ENCODE measurements at regions not wholly inside any gene's neighbourhood (a gene's known extent, or its start where the extent isn't known, plus 50 kb on each side); places are given as distances from the start of the nearest gene placed in this dataset.

DNA sequence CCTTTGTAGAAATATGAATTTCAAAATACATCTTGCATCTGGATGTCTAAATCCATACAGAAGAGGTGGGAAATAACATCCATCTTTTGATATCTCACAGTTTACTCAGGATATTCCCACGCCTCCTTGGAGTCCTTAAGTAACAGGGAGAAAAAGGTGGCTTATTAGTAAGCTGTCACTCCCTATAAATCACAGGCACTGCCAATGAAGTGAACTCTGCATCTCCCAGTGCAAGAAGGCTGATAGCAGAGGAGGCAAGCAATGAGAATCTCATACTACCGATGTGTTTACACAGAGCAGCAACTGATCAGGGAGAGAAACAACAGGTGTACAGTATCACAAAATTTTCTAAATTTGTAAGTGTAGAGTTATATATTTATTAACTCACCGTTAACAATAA lies 551.8 kb downstream of the NXPH1 start:
- no peak overlapping the region for H3K27ac ChIP-seq
- H3K27me3 ChIP-seq, result no peaks in the 10 kb centered on the region
- no peak overlapping the region for H3K4me3 ChIP-seq
- no peaks in the 10 kb centered on the region for H3K36me3 ChIP-seq
- no peaks in the 10 kb centered on the region for H3K9me3 ChIP-seq
- TF ChIP-seq POLR2AphosphoS5 (IDR thresholded peaks at IDR 0.05) (no peak), CTCF (IDR thresholded peaks at IDR 0.05) (no peak), POLR2A (IDR thresholded peaks at IDR 0.05) (no peak), EP300 (IDR thresholded peaks at IDR 0.05) (no peak)
- WGBS, 2 donors (ENCODE audit: low coverage in 1 of 2), result 26 to 35% methylated on average over 3 of the region's 3 CpGs
- H3K4me1 ChIP-seq, result no peaks in the 10 kb centered on the region
- no peak for ATAC-seq

DNA sequence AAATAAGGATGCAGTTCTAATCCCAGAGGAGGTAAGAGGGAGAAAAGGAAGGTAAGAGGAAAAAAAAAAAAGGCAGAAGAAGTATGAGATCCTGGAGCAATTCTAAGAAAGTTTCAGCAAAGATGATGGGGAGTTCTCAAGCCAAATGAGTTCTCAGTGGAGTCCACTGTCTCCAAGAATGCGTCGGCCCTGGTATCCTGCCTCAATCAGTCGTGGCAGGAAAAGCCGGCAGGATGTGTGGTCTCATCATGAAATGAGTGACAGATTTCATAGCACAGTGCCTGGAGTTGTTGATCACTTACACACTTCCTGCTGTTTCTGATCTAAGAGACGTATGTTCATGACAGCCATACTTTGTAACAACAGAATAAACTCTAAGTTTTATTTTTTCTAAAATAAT lies 554.9 kb downstream of the NXPH1 start:
- 34 to 56% methylated on average over 3 to 5 of the region's 5 CpGs for WGBS, 2 donors (ENCODE audit: low coverage in 1 of 2)
- no peak for ATAC-seq
- TF ChIP-seq POLR2A (IDR thresholded peaks at IDR 0.05), result no peak
- no peak for TF ChIP-seq POLR2AphosphoS5 (IDR thresholded peaks at IDR 0.05)

GRCh38 chr7:8991159-8991558 lies 557.8 kb downstream of the NXPH1 start:
- Histone ChIP-seq H3K4me3 (no peak overlapping the region), H3K36me3 (no peaks in the 10 kb centered on the region), H3K27me3 (no peaks in the 10 kb centered on the region), H3K4me1 (no peaks in the 10 kb centered on the region), H3K27ac (no peak overlapping the region), H3K9me3 (no peaks in the 10 kb centered on the region)
- no peak for ATAC-seq
- 75 to 83% methylated on average over 2 of the region's 2 CpGs for WGBS, 2 donors (ENCODE audit: low coverage in 1 of 2)
- no peak for TF ChIP-seq CTCF (IDR thresholded peaks at IDR 0.05)
- no peak for TF ChIP-seq EP300 (IDR thresholded peaks at IDR 0.05)
- TF ChIP-seq POLR2A (IDR thresholded peaks at IDR 0.05), result no peak
- TF ChIP-seq POLR2AphosphoS5 (IDR thresholded peaks at IDR 0.05), result no peak

More for the DNA sequence above, 554.9 kb downstream of the NXPH1 start:
- H3K27me3 ChIP-seq, result no peaks in the 10 kb centered on the region
- no peaks in the 10 kb centered on the region for H3K4me1 ChIP-seq
- H3K36me3 ChIP-seq, result no peaks in the 10 kb centered on the region
- H3K27ac ChIP-seq, result no peak overlapping the region
- no peak overlapping the region for H3K4me3 ChIP-seq
- H3K9me3 ChIP-seq, result no peaks in the 10 kb centered on the region

DNA sequence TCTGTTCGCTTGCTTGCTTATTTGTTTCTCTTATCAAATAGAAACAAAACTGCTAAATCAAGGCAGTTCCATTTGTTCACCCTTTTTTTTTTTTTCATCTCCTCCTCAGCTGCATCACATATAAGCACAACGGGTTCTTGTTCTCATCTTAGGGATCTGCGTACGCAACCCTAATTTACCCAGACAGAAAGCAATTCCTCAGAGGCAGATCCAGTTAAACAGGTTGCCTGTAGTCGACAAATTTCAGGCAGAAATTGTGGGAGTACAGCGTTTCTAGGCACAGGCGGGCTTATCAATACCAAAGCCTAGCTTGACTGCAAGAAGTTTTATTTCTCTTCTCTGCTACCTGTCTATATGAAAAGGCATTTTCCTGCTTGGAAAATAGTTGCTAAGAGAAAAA lies 565.4 kb downstream of the NXPH1 start:
- H3K27ac ChIP-seq, result no peak overlapping the region
- WGBS, 2 donors (ENCODE audit: low coverage in 1 of 2), result 68 to 71% methylated on average over 3 to 7 of the region's 7 CpGs
- no peak for ATAC-seq
- no peak overlapping the region for H3K4me3 ChIP-seq
- no peaks in the 10 kb centered on the region for H3K4me1 ChIP-seq
- no peaks in the 10 kb centered on the region for H3K9me3 ChIP-seq
- no peaks in the 10 kb centered on the region for H3K36me3 ChIP-seq
- TF ChIP-seq POLR2A (IDR thresholded peaks at IDR 0.05) (no peak), POLR2AphosphoS5 (IDR thresholded peaks at IDR 0.05) (no peak), EP300 (IDR thresholded peaks at IDR 0.05) (no peak)
- H3K27me3 ChIP-seq, result no peaks in the 10 kb centered on the region

DNA sequence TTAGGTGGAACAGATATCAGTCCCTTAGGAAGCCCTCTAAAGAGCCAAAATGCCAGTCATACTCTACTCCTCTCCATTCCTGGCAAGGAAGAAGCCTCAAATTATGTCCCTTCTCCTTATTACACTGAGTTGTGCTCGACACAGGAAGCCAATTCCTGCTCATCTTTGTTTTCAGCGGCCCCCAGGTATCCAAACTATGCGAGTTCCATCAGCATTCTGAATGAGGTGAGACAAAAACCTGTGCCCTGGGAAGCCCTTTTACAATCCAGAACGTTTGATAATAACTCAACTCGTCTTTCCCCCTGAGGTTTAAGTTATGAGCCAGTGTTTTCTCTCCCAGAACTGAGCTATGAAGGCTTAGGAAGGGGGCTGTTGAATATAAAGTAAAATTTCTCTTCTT lies 580.5 kb downstream of the NXPH1 start:
- no peak for ATAC-seq
- Histone ChIP-seq H3K4me1 (no peaks in the 10 kb centered on the region), H3K9me3 (no peaks in the 10 kb centered on the region), H3K27me3 (no peaks in the 10 kb centered on the region), H3K27ac (no peak overlapping the region), H3K4me3 (no peak overlapping the region), H3K36me3 (no peaks in the 10 kb centered on the region)
- WGBS, 2 donors (ENCODE audit: low coverage in 1 of 2), result 26% methylated on average over 5 of the region's 5 CpGs; no CpG with 5 or more reads in 1 of the 2 donors
- no peak for TF ChIP-seq EP300 (IDR thresholded peaks at IDR 0.05)
- no peak for TF ChIP-seq POLR2A (IDR thresholded peaks at IDR 0.05)
- TF ChIP-seq POLR2AphosphoS5 (IDR thresholded peaks at IDR 0.05), result no peak
- no peak for TF ChIP-seq CTCF (IDR thresholded peaks at IDR 0.05)

DNA sequence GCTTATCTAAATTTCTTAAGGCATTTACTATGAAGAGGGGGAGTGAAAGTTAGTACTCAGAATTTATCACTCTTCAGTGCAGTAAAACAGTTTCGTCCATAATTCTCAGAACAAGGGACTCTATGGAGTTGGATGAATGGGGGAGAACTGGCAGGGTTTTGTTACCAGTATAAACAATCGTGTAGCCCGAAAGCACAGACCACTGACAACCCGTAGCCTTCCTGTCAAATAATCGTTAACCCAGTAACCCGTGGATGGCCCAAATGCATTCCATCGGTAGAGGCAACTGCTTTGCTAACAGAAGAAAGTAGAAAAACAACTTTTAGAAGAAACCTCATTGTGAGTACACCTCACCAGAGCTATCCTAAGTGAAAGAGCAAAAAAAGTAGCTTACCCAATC lies 583.9 kb downstream of the NXPH1 start:
- Histone ChIP-seq H3K36me3 (no peaks in the 10 kb centered on the region), H3K27ac (no peak overlapping the region), H3K4me3 (no peak overlapping the region), H3K9me3 (no peaks in the 10 kb centered on the region), H3K27me3 (no peaks in the 10 kb centered on the region), H3K4me1 (no peaks in the 10 kb centered on the region)
- ATAC-seq, result no peak
- 59 to 92% methylated on average over 4 to 6 of the region's 7 CpGs for WGBS, 2 donors (ENCODE audit: low coverage in 1 of 2)
- no peak for TF ChIP-seq EP300 (IDR thresholded peaks at IDR 0.05)
- TF ChIP-seq POLR2AphosphoS5 (IDR thresholded peaks at IDR 0.05), result no peak
- TF ChIP-seq CTCF (IDR thresholded peaks at IDR 0.05), result no peak
- no peak for TF ChIP-seq POLR2A (IDR thresholded peaks at IDR 0.05)
